ENCODE measurements at regions not wholly inside any gene's neighbourhood (a gene's known extent, or its start where the extent isn't known, plus 50 kb on each side); places are given as distances from the start of the nearest gene placed in this dataset.
A peak's percentile ranks its signal among the peaks of the same experiment; 100 is the strongest.
"Not testable (repeated sequence)": the region's sequence is repeated elsewhere in the genome, so short reads cannot be mapped to it uniquely, and the experiment has no call there.

DNA sequence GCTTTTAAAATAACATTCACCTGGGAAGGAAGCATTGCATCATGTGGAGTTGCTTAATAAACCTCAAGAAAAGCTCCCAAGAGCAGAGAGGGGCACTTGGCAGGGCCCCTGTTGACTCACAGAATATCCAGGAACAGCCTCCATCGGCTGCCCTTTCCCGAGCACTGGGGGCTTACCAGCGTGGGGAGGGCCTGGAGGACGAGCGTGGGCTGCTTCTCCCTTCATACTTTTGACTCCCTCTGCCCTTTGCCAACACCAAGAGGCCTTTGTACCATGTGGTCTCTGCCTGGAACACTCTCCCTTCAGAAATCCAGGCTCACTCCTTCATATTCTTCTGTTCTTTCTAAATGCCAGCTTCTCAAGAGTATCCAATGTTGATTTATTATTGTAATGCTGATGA lies 492.1 kb upstream of the TMEM132C start:
- no peak for DNase-seq (ENCODE audit: low spot score)

DNA sequence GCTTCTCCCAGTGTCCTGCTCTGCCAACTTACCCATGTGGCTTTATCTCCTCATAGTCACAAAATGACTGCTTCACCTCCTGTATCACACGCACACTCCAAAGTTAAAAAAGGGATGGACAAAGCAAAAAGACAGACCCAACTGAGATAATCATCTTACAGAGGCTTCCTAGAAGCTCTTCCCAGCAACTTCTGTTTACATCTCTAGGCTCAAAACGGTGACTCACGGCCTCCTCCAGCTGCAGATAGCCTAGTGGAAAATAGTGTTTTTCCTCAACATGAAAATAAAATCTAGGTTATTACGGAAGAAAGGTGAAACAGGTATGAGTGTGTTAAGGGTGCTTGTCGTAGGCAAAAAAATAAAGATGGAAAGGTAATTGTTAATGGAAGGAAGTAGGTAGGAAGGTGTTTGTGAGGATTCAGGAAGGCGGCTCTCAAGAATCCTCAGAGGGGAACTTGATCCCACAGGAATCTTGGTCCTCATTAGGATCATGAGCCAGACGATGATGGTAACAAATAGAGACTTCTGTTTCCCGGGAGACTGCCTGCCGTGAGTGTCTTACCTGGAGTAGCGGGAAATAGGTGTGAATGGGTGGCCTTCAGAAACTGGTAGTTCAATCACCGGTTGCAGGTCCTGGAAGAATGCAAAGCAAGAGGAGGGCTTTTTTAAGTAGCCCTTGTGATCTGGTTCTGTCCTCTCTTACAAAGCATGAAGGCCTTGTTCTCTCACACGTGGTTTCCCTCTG lies 487.5 kb upstream of the TMEM132C start:
- no peak for DNase-seq (ENCODE audit: low spot score)

DNA sequence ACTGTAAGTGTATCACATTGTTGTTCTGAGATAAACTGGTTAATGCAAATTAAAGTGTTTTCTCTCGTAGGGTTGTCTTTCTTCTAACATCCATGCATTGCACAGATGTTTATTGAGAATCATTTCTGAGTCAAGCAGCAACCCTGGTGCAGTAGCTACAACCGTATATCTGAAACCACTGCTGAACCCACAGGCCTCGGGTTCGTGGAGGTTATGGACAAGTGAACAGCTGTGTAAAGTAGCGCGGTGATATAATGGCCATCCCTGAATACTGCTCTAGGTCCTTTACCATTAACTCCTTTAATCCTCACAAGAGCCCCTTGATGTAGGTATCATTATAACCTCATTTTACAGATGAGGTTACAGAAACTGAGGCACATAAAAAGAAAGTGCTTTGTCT lies 486.1 kb upstream of the TMEM132C start:
- DNase-seq (ENCODE audit: low spot score), result no peak

DNA sequence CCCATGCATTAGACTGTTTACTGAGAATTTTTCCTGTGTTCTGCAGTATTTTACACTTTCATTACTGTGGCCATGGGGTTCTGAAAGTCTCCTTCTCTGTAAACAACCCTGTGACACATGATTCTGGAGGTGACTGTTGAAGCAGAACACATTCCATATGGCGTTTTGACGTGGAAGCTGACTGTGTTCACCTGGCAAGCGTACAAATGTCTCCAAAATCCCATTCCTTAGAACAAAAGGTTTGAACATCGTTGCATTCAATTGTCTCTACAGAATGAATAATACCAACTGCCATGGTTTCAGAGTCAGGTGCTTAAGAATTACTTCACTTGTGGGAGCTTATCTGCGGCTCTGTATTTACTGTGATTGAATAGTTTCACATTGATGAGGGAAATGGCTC lies 485.6 kb upstream of the TMEM132C start:
- DNase-seq (ENCODE audit: low spot score), result no peak

DNA sequence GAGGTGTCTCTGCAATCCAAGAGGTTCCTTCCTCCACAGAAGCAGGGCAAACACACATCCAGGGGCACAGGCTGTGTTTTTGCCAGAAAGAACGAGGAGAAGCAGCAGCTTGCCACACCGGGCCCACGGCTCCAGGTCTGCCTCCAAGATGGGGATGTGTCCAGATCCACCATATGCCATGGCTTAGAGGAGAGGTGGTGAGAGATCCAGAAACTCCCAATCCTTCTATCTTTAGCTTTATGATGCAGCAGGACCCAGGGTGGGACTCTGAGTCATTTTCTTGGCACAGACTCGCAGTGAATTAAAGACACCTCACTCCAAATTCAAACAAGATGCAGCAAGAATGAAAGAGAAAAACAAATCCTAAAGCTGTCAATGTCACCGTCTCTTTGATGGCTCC lies 481.4 kb upstream of the TMEM132C start:
- DNase-seq (ENCODE audit: low spot score), result peak; percentile 83

DNA sequence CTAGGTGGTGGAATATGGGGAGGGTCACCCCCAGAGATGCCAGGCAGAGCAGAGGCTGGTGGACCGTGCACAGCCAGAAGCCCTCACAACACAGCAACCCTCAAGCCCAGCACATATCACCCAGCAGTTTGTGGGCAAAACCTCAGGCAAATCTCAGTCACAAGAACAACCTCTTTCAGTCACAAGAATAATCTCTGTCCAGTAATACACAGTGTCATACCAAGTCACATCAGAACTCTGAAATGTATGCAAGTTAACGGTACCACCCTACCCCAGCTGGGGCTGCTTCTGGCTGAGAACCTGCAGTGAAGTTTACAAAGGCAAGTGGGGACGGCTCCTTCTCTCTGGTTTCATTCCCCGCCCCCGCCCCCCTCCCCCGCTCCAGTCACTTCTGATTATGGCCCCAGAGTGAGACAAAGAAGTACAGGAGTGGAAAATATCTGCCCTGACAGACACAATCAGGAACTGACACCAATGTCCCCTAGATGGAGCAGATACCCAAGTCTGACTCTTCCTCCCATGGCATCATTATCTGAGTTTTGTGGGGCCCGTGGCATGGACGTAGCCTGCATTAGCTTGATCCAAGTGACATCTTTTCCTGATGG lies 480.9 kb upstream of the TMEM132C start:
- DNase-seq (ENCODE audit: low spot score), result no peak

DNA sequence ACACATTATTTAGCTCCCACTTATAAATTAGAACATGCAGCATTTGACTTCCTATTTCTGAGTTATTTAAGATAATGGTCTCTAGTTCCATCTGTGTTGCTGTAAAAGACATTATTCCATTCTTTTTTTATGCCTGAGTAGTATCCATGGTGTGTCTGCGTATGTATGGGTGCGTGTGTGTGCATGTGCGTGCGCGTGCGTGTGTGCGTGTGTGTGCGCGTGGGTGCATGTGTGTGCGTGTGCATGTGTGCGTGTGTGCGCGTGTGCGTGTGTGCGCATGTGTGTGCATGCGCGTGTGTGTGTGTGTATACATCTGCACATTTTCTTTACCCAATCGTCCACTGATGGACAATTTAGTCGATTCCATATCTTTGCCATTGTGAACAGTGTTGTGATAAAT lies 479.4 kb upstream of the TMEM132C start:
- DNase-seq (ENCODE audit: low spot score), result no peak

DNA sequence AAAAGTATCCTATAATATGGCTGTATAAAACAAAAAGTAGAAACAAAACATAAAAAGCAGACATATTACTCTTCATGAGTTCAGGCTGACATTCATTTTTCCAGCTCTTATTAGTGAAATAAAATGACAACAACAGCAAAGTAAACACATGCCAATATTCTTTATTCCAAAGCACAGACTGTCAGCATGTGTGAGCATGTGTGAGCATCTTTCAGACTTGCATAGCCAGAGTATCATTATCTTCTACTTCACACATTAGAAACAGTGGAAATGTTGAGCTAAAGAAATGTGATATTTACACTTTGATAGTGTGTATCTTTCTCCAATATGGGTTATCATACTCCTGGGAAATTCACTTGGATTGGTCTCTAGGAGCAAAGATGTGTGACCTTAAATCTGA lies 476.6 kb upstream of the TMEM132C start:
- DNase-seq (ENCODE audit: low spot score), result no peak

DNA sequence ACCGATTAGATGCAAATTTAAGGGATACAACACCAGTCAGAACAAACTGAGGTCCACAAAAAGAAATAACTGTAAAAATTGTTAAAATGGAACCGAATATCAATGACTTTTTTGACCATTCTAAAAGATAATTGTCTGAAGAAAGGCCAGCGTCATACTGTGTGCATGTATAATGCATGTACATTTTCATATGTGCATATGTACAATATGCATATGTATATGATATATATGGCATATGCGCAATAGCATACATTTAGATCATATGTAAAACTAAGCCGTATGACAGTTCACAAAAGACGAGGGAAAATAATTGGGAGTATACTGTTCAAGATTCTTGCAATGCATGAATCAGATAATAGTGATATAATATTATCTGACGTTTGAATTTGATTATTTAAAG lies 475.8 kb upstream of the TMEM132C start:
- DNase-seq (ENCODE audit: low spot score), result no peak

DNA sequence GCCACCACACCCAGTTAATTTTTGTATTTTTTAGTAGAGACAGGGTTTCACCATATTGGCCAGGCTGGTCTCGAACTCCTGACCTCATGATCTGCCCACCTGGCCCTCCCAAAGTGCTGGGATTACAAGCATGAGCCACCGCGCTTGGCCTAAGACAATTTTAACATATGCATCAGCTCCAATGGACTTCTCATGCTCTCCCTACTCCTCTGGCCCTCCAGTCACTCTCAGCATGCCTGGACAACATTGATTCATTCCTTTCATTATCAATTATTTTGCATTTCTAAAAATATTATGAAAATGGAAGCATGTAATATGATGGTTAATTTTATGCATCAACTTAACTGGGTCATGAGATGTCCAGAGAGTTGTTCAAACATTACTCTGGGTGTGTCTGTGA lies 469.1 kb upstream of the TMEM132C start:
- no peak for DNase-seq (ENCODE audit: low spot score)

DNA sequence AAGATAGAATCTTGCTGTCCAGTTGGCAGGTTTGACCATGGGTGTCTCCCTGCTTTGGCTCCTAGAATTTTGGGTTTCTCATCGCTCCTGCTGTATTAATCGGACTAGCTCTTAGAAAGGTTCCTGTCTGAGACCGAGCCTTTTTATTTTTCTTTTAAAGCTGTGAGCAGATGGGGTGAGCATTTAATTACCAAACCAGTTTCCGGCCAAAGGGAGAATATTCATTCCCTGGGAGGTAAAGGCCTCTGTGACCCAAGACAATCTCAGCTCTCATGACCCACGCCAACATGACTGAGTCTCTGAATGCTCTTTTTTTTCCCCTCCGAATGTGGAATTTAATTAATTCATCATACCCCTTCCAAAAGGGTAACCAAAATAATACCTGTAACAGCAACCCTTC lies 464.7 kb upstream of the TMEM132C start:
- DNase-seq (ENCODE audit: low spot score), result no peak

DNA sequence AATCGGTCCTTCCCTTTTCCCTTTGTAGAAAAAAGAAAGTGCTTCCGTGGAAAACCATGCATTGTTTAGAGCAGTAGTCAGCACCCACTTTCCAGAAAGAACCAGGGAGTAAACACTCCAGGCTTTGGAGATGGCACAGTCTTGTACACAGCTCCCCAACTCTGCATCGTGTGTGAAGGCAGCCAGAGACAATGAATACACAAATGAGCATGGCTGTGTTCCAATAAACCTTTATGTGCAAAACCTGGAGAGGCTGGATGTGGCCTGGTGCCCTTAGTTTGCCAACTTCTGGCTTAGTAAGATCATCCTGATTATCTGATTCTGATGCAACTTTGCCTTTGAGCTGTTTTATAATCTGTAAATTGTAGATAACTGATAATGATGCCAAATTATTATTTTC lies 463.4 kb upstream of the TMEM132C start:
- DNase-seq (ENCODE audit: low spot score), result no peak

DNA sequence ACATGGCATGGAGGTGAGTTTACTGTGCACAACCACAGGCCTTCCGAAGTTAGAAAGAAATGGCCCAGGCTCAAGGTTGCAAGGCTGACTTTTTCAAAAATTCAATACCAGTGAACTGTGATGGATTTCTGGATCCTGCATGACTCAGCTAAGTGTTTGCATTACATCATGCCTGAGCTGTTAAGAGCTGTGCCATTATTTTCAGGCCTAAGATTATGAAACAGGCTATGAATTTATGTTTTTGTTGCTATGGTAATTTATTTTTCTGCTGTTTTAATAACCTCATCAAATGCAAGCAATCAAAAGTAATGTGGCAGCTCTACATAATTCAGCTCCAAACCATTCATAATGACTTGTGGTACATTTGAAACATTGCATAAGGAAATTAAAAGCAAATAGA lies 457.7 kb upstream of the TMEM132C start:
- peak; percentile 71 for DNase-seq (ENCODE audit: low spot score)

DNA sequence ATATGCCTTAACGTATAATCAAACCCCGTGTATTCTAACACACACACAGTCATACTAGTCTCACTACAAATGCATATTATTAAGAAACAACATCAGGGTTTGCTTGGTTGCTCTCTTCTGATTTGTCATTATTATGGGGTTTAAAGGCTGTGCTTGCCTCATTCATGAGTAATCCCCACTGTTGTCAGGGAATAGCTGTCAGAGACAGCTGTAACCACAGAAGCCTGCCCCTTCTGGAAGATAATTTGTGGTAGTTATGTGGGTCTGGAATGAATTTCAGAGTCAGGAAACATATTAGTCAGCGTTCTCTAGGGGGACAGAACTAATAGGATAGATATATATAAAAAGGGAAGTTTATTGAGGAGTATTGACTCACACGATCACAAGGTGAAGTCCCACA lies 456.9 kb upstream of the TMEM132C start:
- DNase-seq (ENCODE audit: low spot score), result peak; percentile 72

DNA sequence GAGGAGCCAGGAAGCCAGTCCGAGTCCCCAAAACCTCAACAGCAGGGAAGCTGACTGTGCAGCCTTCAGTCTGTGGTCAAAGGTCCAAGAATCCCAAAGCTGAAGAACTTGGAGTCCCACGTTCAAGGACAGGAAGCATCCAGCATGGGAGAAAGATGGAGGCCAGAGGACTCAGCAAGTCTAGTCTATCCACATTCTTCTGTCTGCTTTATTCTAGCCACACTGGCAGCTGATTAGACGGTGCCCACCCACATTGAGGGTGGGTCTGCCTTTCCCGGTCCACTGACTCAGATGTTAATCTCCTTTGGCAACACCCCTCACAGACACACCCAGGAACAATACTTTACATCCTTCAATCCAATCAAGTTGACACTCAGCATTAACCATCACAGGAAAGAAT lies 456.5 kb upstream of the TMEM132C start:
- not testable (repeated sequence) for DNase-seq (ENCODE audit: low spot score)

DNA sequence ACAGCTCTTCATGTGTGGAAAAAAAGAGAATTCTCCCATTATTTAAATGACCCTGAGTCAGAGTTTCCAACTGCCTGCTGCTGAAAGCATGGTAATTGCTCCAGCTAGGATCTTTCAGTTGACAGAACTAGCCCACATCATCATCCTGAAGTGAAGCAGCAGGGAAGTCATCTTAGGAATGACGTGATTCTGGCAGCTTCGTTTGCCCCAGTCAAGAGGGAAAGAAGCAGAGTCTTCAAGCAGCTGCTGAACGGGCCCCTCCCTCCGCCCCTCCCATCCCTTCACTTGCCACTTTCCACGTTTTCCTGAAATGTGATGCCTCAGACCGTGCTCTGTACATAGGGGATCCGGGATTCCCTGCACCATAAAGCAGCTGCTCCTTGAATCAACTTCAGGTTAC lies 455.0 kb upstream of the TMEM132C start:
- peak; percentile 85 for DNase-seq (ENCODE audit: low spot score)

DNA sequence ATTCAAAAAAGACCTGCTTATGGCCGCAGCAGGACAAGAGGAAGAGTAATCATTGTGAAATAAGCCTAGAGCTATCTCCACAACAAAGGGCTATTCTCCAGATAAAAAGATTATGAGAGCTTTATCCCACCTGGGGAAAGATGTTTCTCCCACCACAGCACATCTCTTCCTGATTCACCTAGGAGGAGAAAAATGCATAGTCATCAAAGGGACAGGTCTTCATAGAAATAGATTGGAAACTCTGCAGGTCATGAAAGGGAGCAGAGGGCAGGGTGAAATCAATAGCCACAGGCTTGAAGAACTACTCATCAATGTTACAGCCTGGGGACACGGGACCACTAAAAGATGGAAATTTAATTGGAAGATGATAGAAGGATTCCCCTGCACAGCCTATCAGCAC lies 453.8 kb upstream of the TMEM132C start:
- no peak for DNase-seq (ENCODE audit: low spot score)

DNA sequence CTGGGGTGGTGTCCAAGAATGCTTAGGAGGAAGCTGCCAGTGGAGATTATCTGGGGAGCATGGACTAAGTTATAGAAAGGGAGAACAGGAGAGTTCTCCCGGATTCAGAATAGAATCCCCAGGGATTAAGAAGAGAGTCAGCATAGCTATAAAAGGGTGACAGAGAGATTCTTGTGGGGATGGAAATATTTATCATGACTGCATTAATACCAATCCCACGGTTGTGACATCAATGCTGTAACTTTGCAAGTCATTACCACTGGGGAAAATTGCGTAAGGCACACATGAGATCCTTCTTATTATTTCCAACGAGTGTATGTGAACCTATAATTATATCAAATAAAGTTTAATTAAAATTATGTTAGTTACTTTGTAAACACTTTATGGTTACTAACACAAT lies 447.9 kb upstream of the TMEM132C start:
- peak; percentile 54 for DNase-seq (ENCODE audit: low spot score)

DNA sequence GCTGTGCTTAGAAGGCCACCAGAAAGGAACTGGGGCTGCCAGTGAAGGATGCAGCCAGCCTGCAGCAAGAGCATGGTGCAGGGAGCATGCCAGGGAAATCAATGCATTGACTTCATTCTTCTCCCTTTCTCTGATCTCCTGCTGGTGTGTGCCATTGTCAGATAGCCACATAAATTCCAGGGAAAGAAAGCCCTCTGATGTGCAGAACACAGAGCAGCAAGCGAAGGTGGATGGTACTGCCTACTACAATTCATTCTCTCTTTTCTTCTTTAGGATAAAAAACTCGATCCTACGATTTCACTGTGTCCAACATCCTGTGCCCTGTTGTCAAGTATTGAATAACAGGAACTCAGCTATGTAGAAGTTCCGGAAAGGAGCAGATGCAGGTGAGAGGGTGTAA lies 446.7 kb upstream of the TMEM132C start:
- no peak for DNase-seq (ENCODE audit: low spot score)

DNA sequence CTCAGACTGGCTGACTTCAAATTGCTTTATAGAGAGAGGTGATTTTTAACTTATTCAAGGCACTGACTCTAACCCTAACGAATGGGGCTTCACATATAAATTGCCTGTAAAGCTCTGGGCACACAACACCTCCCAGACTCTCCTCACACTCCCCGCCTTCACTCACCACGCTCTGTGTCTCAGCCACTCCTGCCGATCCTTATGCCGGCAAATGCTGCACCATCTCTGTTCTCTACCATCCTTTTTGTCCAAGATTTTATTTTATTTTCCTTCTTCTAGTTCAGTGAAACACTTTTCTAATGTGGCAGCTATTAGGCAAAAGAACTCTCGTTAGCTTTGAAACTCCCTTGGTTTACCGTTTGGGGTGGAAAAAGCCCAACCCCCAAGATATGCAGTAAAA lies 446.1 kb upstream of the TMEM132C start:
- DNase-seq (ENCODE audit: low spot score), result no peak

DNA sequence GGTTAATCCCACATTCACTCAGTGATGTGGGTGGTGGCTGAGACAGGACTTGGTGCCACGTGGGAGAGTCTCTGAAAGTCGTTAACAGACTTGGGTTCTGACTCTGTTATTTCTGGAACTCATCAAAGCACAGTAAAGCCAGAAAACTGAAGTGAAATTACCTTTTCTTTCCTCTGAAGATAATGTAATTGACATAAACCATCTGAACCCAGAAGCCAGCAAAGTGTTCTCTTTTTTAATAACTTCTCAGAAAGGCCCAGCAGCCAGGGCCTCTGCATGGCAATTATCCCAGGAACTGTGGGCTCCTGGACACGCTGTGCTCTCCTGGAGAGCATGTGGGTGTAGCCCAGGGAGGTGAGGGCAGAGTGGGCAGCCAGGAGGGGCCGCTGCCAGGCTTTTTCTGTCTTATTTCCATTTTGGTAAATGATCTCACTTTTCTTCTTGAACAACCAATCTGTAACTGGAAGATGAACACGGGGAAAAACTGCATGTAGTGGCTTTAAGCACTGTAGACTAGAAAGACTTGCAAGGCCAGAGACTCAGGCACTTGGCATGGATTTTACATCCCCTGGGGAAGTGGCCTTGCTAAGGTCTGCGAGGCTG lies 444.1 kb upstream of the TMEM132C start:
- DNase-seq (ENCODE audit: low spot score), result peak; percentile 71

DNA sequence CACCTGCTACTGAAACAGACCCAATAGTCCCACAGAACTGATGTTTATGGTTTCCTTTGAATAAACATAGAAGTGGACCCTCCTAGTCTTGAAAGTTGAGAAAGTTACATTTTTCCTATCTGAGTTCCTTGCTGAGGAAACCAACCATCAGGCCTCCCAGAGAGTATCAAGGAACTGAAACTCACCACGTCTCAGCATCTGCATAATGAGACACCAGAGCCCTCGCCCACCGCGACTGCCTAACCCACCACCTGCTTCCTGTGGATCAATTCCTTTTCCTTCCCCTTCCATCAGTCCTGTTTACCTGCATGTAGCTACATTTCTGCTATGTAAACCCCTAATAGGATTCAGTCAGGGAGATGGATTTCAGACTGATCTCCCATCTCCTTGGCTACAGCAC lies 443.2 kb upstream of the TMEM132C start:
- no peak for DNase-seq (ENCODE audit: low spot score)

DNA sequence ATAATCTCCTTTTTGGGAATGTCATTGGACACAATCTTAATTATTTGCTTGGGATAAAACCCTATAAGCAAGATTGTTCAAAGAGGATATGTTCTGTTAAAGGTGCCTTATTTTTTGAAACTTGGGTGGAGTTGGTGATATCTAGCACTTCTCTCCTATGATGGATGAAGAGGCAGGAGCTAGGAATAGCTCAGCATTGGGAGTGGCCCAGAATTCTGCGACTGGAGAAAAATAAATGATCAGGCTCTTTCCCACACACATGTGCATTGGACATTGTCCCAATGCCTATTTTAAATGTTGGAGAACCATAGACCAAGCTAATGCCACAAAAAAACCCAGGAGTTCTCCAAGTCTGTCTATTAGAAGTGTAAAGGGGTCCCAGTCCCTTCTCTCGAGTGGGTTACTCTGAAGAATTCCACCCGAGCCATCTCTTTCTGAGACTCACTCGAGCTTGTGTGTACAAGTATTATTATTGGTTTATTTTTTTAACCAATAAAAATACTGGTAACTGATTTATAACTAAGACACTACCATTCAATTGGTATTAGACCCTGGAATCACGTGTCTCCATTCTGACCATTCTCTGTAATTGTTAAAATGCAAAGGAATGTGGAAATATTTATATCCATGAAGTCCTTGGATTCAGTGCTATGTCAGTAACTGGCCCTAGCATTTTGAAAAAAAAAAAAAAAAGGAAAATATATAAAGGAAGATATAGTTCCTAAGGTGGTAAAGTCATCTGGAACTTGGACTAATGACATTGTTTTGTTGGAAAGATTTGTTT lies 437.5 kb upstream of the TMEM132C start:
- DNase-seq (ENCODE audit: low spot score), result no peak
